Hepatocyte (in vitro differentiated cells): ENCODE measurements at regions not wholly inside any gene's neighbourhood (a gene's known extent, or its start where the extent isn't known, plus 50 kb on each side); places are given as distances from the start of the nearest gene placed in this dataset.

Source experiments
- EZH2 ChIP-seq: fragments of 200-600 bp; sonication (generic); IDR thresholded peaks from 2 replicates; pipeline ENCODE4 v1.6.1; 2016; ENCODE audit warnings: antibody characterized with exemption, mild to moderate bottlenecking, borderline replicate concordance
- TF ChIP-seq, protein P1 (sequence below): fragments of 200-600 bp; sonication (generic); IDR thresholded peaks from 2 replicates; pipeline ENCODE4 v1.5.1; 2016; ENCODE audit warnings: antibody characterized with exemption, mild to moderate bottlenecking; ENCODE audit not compliant: poor library complexity

DNA sequence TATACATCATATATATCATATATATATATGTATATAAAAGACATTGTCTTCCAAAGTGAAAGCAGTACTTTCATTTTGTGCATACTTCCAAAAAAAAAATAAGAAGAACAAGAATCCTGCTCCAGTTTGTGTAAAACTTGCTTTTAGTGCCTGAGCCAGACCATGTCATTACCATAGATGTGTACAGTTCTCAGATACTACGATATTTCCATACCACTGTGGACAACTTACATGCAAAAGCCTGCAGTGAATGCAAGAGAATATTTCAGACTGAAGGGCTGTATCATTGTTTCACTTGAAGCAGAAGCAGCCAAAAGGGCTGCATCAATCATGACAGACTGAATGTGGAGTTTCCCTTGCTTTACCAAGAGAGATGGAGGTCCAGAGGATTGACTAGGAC is 72.6 kb upstream of the CYLC2 start:
- TF ChIP-seq, protein P1, sequence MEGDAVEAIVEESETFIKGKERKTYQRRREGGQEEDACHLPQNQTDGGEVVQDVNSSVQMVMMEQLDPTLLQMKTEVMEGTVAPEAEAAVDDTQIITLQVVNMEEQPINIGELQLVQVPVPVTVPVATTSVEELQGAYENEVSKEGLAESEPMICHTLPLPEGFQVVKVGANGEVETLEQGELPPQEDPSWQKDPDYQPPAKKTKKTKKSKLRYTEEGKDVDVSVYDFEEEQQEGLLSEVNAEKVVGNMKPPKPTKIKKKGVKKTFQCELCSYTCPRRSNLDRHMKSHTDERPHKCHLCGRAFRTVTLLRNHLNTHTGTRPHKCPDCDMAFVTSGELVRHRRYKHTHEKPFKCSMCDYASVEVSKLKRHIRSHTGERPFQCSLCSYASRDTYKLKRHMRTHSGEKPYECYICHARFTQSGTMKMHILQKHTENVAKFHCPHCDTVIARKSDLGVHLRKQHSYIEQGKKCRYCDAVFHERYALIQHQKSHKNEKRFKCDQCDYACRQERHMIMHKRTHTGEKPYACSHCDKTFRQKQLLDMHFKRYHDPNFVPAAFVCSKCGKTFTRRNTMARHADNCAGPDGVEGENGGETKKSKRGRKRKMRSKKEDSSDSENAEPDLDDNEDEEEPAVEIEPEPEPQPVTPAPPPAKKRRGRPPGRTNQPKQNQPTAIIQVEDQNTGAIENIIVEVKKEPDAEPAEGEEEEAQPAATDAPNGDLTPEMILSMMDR: no peak
- no peak for TF ChIP-seq EZH2
